NCI-H1930 (cell line): ENCODE measurements at regions not wholly inside any gene's neighbourhood (a gene's known extent, or its start where the extent isn't known, plus 50 kb on each side); places are given as distances from the start of the nearest gene placed in this dataset.
"Not testable (repeated sequence)": the region's sequence is repeated elsewhere in the genome, so short reads cannot be mapped to it uniquely, and the experiment has no call there.

Experiments
- DNase-seq, 2 experiments: peaks; one replicate each; lab custom pipeline; 2025; lab: John Stamatoyannopoulos, UW

- no peak for DNase-seq
Observed at GRCh38 chr5:135157421-135158313, 123.6 kb upstream of the PITX1 start.

- DNase-seq, result no peak
Observed at GRCh38 chr5:135156715-135157404, 122.8 kb upstream of the PITX1 start.

DNA sequence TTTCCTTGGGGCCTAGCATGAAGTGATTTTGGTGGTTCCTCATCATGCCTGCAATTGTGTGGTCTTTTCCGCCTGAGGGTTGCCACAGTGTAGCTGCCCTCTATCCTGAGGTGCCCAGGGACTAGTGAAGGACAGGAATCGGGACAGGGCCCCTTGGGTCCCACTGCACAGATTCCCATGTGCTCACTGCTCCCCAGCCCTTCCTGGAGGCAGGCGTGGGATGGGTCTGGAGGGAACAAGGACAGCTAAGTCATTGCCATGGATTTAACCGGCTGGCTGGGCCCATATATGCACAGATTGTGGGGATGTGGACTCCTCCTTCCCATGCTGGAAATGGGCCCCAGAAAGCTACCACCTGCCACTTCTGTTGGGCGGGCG, 122.3 kb upstream of the PITX1 start:
- DNase-seq, result no peak

DNA sequence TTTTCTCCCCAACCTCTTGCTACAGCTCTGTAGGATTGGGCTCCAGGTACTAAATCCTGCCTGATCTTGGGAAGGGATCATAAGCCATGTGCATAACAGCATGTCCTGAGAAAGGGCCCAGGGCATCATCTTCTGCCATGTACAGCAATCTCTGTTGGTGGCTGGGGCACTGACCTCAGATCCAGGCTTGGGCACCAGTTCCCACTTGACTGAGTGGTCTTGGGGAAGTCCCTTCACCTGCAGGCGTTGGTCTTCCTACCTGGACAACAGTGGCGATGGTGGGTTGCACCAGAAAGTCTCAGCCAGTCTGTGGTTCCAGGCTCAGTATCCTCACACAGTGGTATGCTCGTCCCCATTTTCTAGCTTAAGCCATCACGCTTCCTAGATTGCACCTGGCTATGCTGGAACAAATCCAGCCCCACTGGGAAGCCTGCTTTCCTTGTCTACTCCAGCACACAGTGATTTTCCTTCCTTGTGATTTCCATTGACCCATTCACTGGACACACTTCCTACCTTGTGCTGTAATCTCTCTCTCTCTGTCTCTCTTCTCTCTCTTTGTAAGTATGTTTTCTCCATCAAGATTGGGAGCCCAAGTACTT, 121.7 kb upstream of the PITX1 start:
- no peak for DNase-seq

GRCh38 chr5:135154961-135155360, 120.9 kb upstream of the PITX1 start:
- DNase-seq, result no peak

- DNase-seq, result no peak
Observed at GRCh38 chr5:135154197-135154596, 120.2 kb upstream of the PITX1 start.

- DNase-seq, result no peak
Observed at GRCh38 chr5:135153661-135154060, 119.6 kb upstream of the PITX1 start.

DNA sequence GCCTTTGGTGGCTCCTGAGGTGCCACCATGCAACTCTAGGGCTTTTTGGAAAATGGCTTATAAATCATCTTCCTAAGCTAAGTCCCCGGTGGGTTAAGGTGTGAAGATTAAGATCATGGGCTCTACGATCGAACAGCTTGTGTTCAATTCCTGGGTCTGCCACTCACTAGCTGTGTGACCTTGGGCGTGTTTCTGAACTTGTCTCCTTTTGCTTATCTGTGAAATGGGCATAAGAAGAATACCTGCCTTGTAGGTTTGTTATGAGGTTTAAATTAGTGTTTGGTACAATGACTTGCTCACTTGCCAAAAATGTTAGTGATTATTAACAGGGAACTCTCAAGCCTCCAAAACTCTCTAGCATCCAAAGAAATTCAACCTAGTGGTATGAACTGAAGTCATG, 119.2 kb upstream of the PITX1 start:
- no peak for DNase-seq

DNA sequence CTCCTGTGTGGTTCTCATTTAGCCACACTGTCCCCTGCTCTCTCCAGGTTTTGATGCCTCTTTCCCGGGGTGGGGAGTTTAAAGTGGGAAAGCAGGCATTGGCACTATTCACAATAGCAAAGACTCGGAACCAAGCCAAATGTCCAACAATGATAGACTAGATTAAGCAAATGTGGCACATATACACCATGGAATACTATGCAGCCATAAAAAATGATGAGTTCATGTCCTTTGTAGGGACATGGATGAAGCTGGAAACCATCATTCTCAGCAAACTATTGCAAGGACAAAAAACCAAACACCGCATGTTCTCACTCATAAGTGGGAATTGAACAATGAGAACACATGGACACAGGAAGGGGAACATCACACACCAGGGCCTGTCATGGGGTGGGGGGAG, 117.6 kb upstream of the PITX1 start:
- DNase-seq, result not testable (repeated sequence)

GRCh38 chr5:135151256-135151655, 117.2 kb upstream of the PITX1 start:
- DNase-seq, result no peak

DNA sequence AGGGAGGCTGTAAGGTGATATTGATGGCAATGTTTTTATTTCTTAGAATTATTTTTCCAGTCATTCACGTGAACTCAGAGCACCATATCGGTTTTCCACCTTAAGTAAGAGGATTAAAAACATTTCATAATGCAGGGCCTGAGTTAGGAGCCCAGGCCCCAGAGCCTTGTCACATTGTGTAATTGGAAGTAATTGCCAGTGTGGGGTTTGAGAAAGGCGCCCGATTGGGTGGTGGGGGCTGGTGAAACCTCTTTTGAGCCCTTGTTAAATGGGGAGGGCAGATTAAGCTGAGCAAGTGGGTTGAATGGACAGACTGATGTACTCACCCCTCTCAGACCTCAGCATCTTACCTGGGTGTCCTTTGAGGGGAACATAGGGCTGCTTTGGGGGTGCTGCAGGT, 116.7 kb upstream of the PITX1 start:
- no peak for DNase-seq

GRCh38 chr5:135149956-135150723, 116.1 kb upstream of the PITX1 start:
- DNase-seq, result no peak

DNA sequence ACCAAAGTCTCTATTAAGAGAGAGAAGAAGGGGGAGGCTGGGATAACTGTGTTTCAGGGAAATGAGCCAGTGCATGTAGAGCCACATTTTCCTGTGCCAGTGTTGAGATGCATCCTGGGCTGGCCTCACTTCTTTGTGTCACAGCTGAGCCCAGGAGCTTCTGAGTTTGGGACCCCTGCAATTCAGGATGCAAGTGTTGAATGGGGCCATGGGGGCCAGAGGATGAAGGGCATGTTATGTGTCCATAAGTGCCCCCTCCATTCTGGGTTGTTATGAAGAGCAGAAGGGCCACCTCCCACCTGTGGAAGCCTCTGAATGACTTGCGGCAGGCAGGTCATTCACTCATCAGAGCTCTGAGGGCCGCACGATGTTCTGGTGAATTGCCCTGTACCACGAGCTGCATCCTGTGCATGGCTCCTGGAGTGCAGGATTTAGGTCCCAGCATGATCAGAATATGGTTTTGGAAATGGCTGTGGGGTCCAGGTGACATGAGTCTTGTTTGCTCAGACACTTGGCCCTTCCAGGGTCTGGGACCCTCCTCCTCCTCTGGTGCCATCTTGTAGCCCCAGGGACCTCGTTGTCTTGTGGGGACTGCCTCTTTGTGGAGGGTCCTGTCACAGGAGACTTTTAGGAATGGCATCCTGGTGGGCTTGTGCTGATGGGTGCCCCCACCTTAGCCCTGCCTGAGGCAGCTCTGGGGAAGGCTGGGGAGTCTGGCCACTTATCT, 115.4 kb upstream of the PITX1 start:
- no peak for DNase-seq

- no peak for DNase-seq
Observed at GRCh38 chr5:135147294-135148090, 113.5 kb upstream of the PITX1 start.

GRCh38 chr5:135145985-135146384, 112.0 kb upstream of the PITX1 start:
- no peak for DNase-seq

DNA sequence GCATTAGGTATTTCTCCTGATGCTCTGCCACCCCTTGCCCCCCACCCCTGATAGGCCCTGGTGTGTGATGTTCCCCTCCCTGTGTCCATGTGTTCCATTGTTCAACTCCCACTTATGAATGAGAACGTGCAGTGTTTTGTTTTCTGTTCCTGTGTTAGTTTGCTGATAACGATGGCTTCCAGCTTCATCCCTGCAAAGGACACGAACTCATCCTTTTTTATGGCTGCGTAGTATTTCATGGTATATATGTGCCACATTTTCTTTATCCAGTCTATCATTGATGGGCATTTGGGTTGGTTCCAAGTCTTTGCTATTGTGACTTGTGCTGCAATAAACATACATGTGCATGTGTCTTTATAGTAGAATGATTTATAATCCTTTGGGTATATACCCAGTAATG, 109.7 kb upstream of the PITX1 start:
- not testable (repeated sequence) for DNase-seq

- DNase-seq, result no peak
Observed at GRCh38 chr5:135141303-135142268, 107.6 kb upstream of the PITX1 start.

DNA sequence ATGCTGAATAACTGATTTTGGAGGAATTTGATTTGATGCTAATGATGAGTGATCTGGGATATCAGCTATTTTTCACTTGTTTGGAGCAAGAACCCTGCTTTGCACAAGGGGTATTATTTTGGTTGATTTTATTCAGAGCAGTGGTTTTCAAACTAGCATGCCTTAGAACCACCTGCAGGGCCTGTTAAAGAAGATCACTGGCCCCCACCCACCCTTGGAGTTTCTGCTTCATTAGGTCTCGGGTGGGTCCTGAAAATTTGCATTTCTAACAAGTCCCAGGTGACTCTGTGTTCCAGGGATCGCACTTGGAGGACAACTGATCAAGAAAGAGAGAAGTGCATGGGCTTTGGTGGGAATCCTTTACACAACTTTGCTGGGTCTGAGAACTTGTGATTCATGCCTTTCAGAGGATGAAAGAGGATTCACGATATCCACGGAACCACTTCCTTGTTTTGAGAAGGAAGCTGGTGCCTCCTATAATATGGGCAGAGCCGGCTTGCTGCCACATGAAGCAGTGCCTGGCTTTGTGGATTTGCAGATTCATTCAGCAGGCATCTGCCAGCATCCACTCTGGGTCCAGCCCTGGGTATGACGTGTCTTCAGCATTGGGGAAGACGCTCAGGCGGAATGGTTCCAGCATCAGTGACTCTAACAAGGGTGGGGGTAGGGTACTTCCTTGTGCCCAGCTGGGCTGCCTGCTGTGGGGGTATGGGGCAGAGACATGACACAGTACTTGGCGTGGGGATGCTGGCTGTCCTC, 106.6 kb upstream of the PITX1 start:
- no peak for DNase-seq
